ENCODE measurements at regions not wholly inside any gene's neighbourhood (a gene's known extent, or its start where the extent isn't known, plus 50 kb on each side); places are given as distances from the start of the nearest gene placed in this dataset.

GRCh38 chr18:71011389-71011788 lies 722.5 kb downstream of the SOCS6 start:
- DNase-seq (ENCODE audit: unreplicated experiment): no peak
- Mint-ChIP-seq H3K27me3 (ENCODE audit: insufficient read depth, unreplicated experiment) (no peaks in the 10 kb centered on the region), H3K9me3 (ENCODE audit: unreplicated experiment) (no peaks in the 10 kb centered on the region), H3K36me3 (ENCODE audit: insufficient read depth, unreplicated experiment) (no peaks in the 10 kb centered on the region), H3K4me1 (ENCODE audit: insufficient read depth, unreplicated experiment) (no peaks in the 10 kb centered on the region), H3K27ac (ENCODE audit: low read depth, unreplicated experiment) (no peak overlapping the region), H3K4me3 (ENCODE audit: unreplicated experiment) (no peak overlapping the region)
- CTCF ChIA-PET: interaction anchor here (0.6 to 0.7 kb wide), 2 partner anchors 45 to 1650 kb away, joined by 3 read pairs; no protein-coding TSS in a partner anchor
- intact Hi-C loops (cut with micrococcal nuclease): no loop called here
- no TSS peak for BruUV-seq (replicated peaks)
- POLR2A ChIA-PET: no interaction called here
- no peak for TF ChIP-seq CTCF (IDR thresholded peaks at IDR 0.05; ENCODE audit: unreplicated experiment)

- BruUV-seq (replicated peaks): no TSS peak
- CTCF ChIA-PET: no interaction called here
- Mint-ChIP-seq H3K4me1 (ENCODE audit: insufficient read depth, unreplicated experiment) (no peaks in the 10 kb centered on the region), H3K4me3 (ENCODE audit: unreplicated experiment) (no peak overlapping the region), H3K27me3 (ENCODE audit: insufficient read depth, unreplicated experiment) (no peaks in the 10 kb centered on the region), H3K9me3 (ENCODE audit: unreplicated experiment) (no peaks in the 10 kb centered on the region), H3K36me3 (ENCODE audit: insufficient read depth, unreplicated experiment) (no peaks in the 10 kb centered on the region), H3K27ac (ENCODE audit: low read depth, unreplicated experiment) (no peak overlapping the region)
- no peak for TF ChIP-seq CTCF (IDR thresholded peaks at IDR 0.05; ENCODE audit: unreplicated experiment)
- DNase-seq (ENCODE audit: unreplicated experiment): no peak
- POLR2A ChIA-PET: no interaction called here
- intact Hi-C loops (cut with micrococcal nuclease): no loop called here
Observed at GRCh38 chr18:71008257-71008656, 719.4 kb downstream of the SOCS6 start.

DNA sequence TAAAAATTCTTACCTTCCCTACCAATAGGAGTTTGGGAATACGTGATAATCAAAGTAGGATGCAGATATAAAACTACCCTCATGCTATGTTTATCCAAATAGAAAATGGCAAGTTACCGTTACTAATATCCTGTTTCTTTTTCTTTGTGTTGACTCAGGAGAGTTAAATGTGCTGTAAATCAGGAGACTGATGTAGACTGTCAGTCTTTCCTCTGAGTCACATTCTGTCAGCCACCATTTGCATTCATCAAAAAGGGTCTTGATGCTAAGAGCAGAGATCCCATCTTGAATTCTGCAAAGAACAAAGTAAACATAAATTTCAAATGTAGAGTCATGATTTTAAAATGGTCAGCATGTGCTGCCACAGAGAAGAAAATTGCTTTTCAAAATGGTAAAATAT lies 712.8 kb downstream of the SOCS6 start:
- Mint-ChIP-seq H3K27ac (ENCODE audit: low read depth, unreplicated experiment) (no peak overlapping the region), H3K36me3 (ENCODE audit: insufficient read depth, unreplicated experiment) (no peaks in the 10 kb centered on the region), H3K4me3 (ENCODE audit: unreplicated experiment) (no peak overlapping the region), H3K27me3 (ENCODE audit: insufficient read depth, unreplicated experiment) (no peaks in the 10 kb centered on the region), H3K4me1 (ENCODE audit: insufficient read depth, unreplicated experiment) (no peaks in the 10 kb centered on the region), H3K9me3 (ENCODE audit: unreplicated experiment) (no peaks in the 10 kb centered on the region)
- ChIA-PET POLR2A (no interaction called here), CTCF (interaction anchor here (0.6 to 0.9 kb wide), 2 partner anchors 248 to 510 kb away, joined by 3 read pairs; no protein-coding TSS in a partner anchor)
- intact Hi-C loops (cut with micrococcal nuclease): no loop called here
- no TSS peak for BruUV-seq (replicated peaks)
- no peak for DNase-seq (ENCODE audit: unreplicated experiment)
- TF ChIP-seq CTCF (IDR thresholded peaks at IDR 0.05; ENCODE audit: unreplicated experiment): no peak

DNA sequence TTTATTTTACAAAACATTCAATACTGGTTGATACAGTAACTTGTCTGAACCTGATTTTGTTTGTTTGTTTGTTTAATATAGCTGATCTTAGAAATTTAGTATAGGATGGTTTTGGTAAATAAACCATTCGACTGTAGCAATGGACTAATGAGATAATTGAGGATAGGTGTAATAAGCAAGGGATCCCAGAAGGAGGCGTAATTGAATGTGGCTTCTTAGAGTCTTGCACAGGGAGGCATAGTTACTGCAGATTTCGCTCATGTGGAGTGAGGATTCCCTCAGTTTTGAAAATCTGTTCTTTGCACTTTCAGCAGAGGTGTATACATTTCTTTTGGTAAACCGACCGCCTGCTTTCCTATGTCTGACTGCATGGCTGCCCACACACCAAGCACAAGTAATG lies 709.6 kb downstream of the SOCS6 start:
- Mint-ChIP-seq H3K4me3 (ENCODE audit: unreplicated experiment) (no peak overlapping the region), H3K9me3 (ENCODE audit: unreplicated experiment) (no peaks in the 10 kb centered on the region), H3K36me3 (ENCODE audit: insufficient read depth, unreplicated experiment) (no peaks in the 10 kb centered on the region), H3K27me3 (ENCODE audit: insufficient read depth, unreplicated experiment) (no peaks in the 10 kb centered on the region), H3K27ac (ENCODE audit: low read depth, unreplicated experiment) (no peak overlapping the region), H3K4me1 (ENCODE audit: insufficient read depth, unreplicated experiment) (peaks cover 7% of the 10 kb centered on the region)
- ChIA-PET POLR2A (no interaction called here), CTCF (no interaction called here)
- intact Hi-C loops (cut with micrococcal nuclease): no loop called here
- DNase-seq (ENCODE audit: unreplicated experiment): peak; percentile 23
- no TSS peak for BruUV-seq (replicated peaks)
- TF ChIP-seq CTCF (IDR thresholded peaks at IDR 0.05; ENCODE audit: unreplicated experiment): no peak

All from MCF 10A (cell line).